Renal cortex interstitium (tissue), 11 donors: ENCODE measurements at regions not wholly inside any gene's neighbourhood (a gene's known extent, or its start where the extent isn't known, plus 50 kb on each side); places are given as distances from the start of the nearest gene placed in this dataset.
"Not testable (repeated sequence)": the region's sequence is repeated elsewhere in the genome, so short reads cannot be mapped to it uniquely, and the experiment has no call there.

Experiments used
- DNase-seq, 11 donors: peaks; one replicate each; pipeline ENCODE4 v3.0.0-alpha.2; 2013; ENCODE audit warnings: low read depth in 9 of 11, low spot score in 4 of 11; ENCODE audit errors: extremely low read depth in 1 of 11

DNA sequence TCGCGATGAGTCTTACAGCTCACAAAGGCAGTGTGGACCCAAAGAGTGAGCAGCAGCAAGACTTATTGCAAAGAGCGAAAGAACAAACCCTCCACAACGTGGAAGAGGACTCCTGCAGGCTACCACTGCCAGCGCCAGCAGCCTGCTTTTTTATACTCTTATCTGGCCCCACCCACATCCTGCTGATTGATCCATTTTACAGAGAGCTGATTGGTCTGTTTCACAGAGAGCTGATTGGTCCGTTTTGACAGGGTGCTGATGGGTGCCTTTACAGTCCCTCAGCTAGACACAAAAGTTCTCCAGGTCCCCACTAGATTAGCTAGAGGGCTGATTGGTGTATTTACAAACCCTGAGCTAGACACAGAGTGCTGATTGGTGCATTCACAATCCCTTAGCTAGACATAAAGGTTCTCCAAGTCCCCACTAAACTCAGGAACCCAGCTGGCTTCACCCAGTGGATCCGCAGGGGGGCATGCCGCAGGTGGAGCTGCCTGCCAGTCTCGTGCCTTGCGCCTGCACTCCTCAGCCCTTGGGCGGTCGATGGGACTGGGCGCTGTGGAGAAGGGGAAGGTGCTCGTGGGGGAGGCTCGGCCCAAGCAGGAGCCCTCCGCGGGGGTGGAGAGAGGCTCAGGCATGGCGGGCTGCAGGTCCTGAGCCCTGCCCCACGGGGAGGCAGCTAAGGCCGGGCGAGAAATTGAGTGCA, 75.7 kb downstream of the QDPR start:
- DNase-seq, result not testable (repeated sequence)

DNA sequence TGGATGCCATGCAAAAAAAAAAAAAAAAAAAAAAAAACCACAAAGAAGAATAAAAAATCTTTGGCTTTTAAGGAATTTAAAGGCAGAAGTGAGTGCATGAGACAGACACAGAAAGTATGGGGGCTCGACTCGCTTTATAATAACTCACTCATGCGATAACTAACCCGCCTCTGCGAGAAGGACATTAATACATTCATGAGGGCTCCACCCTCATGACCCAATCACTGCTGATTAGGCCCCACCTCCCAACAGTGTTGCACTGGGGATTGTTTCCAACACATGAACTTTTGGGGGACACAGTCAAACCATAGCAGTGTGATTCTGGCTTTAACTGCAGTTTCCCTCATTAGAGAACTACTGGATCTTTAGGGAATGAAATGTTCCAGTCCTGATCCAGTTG, 78.1 kb downstream of the QDPR start:
- no peak for DNase-seq

DNA sequence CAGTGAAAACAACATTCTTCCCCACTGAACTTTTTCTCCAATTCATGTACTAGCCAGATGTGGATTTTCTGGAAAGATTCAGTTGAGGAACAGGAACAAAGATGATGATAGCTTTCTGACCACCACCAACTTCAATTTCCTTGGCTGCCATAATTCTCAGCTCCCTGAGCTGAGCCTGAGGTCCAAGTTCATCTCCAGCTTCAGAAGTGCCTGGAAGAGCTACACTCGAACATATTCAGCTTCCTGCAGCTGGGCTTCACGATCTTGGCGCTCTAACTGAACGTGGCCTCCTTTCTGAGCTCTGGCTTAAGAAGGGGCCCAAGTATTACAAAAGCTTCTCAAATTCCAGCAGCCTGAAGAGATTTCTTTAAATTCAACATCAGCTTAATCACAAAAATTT, 83.9 kb downstream of the QDPR start:
- no peak for DNase-seq

DNA sequence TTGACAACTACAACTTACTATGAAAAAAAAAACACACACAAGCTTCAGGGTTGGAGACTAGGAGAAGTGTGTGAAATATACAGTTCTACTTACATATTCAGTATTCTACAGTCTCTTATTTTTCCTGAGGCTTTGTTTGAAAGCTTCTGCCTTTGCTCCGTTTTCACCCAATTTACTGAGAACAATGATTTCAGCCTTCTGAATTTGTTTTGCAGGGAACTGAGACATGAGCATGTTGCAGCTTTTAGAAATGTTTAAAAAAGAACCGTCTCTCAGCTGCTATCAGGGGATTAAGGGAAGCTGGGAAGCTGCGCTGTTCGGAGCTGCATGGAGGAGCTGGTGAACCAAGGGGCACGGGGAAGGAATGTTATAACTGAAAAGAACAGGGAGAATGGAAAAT, 85.7 kb downstream of the QDPR start:
- no peak for DNase-seq

DNA sequence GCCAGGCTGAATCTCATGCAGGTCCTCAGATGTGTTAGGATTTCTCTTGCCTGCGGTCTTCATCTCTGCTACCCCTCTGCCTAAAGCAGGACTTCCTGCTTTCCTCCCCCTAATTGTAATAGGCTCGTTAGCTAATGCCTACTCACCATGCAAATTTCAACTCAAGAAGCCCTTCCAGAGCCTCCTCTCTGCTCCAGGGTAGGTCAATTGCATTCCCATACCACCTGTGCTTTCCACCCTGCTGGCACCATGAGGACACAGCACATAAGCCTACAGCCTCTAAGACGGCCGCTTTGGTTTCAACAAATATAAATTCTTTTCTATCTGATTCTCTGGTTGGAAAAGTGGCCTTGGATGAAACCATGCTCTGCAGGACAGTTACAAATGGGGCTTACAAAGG, 93.9 kb downstream of the QDPR start:
- no peak for DNase-seq

DNA sequence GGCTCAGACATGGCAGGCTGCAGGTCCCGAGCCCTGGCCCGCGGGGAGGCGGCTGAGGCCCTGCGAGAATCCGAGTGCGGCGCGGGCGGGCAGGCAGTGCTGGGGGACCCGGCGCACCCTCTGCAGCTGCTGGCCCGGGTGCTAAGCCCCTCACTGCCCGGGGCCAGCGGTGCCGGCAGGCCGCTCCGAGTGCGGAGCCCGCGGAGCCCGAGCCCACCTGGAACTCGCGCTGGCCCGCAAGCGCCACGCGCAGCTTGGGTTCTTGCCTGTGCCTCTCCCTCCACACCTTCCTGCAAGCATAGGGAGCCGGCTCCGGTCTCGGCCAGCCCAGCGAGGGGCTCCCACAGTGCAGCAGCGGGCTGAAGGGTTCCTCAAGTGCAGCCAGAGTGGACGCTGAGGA, 97.5 kb downstream of the QDPR start:
- no peak for DNase-seq

DNA sequence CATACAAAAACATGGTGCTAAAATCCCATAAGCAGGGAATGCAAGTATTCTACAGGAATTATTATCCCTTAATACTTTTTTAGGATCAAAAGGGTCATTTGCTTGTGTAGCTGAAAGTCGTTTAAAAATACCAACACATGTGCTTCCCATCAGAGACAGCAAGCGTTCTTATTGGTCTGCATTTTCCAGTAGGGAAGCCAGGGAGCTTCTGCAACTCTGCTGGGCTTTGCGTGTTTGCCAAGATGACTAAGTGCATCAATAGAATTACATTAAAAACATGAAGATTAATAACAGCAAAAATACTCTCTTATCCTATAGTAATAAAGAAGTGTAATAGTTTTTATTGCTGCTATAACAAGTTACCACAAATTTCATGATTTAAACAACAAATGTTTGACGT, 111.2 kb downstream of the QDPR start:
- DNase-seq, result no peak

DNA sequence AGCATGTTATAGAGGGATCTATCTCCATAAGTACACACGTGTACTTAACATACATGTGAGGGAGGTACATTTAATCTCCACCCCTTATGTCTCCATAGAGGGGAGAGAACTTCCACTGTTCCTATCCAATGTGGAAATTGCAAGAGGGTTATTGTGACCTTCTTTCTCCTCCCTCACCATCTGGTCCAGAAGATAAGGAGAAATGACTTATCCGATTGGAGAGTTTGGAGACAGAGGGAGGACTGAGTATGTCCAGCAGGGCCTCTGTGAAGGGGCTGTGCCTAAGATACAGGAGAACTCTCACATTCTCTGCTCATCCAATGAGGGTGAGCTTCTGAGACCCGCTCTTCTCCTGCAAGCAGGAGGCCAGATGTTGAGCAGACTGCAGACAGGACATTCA, 113.1 kb downstream of the QDPR start:
- DNase-seq, result no peak

DNA sequence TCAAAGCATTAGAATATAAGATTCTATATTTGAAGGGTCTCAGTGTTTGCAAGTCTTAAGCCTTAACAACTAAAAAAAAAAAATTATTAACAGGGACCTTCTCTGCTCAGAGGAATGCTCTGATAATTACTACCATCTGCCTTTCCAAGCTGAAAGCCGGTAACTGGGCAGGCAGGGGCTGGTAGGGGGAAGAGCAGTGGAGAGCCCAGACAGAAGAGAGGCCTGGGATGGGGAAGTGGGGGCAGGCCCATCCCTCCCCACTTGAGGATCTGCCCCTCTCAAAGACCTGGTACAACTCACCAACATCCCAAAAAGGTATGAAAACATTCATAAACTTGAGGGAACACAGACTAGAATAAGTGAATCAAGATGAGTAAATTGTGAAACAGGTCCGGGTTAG, 113.9 kb downstream of the QDPR start:
- DNase-seq, result no peak

DNA sequence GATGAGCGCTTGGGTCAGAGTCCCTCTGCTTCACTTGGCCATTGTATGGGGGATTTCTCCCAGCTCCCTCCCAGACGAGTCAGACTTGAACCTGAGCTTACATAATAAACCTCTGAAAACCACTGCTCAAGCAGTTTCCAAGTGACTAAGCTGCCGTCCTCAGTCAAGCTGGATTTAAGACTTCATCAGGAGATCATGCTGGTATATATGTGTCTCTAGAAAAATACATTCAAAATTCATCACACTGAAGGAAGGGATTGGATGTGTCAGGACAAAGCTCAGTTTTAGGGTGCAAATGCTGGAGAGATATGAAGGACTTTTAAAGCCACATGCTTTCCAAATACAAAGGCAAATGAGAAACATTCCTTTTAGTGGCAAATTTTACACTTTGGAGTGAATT, 114.3 kb downstream of the QDPR start:
- no peak for DNase-seq

DNA sequence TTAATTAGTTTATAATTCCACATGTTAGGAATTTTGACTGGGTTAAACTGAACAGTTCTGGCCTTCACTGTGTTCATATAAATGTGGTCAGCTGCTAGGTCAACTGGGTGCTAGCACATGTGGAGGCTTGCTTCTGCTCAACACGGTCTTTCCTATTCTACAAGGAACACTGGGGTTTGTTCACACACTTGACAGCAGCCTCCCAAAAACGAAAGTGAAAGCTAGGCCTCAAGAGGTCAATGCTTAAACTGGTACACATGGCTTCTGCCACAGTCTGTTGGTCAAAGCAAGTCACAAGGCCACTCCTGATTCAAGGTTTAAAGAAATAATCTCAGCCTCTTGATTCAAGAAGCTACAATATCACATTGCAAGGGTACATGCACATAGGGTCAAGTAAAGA, 126.5 kb downstream of the QDPR start:
- peak in 1 of 11 donors; percentile 20 for DNase-seq

DNA sequence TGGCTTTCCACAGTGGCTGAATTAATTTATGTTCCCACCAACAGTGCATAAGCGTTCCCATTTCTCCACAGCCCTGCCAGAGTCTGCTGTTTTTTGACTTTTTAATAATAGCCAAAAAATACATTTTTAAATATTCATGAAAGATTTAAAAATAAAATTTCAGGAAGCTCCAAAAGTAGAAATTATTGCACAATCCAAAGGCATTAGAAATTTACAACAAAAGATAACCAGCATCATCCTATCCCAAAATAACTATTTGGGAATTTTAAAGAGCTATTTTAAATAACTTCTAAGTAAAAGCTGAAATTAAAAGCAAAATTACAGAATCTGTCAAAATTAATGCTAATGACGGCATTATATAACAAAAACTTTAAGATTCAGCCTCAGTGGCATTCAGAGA, 131.5 kb downstream of the QDPR start:
- DNase-seq, result no peak

DNA sequence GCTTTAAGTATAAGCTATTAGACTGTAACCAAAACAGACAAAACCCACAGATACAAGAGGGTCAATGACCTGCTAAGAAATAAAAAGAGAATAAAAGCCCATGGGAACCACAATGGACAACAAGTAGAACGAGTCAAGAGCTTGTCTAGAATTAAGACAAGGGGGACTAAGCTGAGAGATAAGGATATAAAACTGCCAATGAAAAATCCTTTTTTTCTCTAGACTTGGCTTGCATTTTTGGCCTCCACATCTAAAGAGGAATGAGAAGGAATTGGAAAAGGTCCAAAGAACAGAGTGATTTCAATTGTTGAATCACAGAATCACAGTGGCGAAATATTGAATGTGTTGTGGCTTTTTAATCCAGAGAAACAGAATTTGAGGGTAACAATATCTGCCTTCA, 135.7 kb downstream of the QDPR start:
- peak in 2 of 11 donors; percentile 18 to 24 for DNase-seq

DNA sequence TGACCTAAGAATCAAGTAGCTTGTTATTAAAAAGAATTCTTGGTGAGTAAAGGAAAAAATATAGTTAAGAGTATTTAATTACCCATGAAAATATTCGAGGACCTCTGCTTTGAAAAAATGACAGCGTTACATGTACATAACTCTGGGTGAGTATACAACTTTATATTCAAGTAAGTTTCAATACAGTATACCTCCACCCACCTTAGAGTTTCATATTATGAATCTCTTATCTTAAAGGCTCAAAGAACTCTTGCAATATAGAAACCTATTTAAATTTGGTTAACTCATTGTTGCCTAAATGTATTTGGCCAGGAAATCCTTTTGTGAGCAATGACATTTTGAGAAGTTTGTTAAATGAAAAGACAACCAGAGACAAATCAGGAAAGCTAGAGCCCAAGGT, 138.2 kb downstream of the QDPR start:
- DNase-seq, result no peak

DNA sequence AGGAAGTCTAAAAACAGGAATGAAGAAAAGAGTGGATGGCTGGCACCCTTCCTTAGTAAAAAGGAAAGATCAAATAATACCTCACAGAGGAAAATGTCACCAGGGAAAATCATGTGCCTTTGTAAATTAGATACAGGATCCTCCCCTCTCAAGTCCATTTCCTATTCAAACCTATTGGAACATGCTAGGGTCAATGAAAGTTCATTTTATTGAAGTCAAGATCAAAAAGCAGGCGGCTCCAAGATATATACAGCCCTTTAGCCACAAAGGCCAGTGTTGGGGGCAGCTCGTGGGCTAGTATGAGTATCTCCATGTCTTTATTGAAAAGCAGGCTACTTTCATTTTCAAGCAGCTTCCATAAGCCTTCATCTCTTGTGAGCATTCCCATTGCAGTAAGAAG, 141.1 kb downstream of the QDPR start:
- no peak for DNase-seq

DNA sequence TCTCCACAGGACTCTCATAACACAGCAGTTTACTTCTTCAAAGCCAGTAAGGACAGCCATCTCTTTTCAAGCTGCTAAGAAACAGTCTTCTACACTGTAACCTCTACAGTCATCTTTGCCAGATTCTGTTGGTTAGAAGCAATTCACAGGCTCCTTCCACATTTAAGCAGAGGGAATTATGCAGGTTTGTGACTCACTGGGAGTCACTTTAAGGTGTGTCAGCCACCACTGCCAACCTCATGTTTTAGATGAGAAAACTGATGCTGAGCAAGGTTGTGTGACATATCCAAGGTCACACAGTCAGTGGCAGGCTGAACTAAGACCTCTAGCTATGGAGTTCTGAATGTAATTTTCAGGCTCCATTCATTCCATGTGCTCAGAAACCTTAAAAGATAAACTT, 143.5 kb downstream of the QDPR start:
- no peak for DNase-seq

DNA sequence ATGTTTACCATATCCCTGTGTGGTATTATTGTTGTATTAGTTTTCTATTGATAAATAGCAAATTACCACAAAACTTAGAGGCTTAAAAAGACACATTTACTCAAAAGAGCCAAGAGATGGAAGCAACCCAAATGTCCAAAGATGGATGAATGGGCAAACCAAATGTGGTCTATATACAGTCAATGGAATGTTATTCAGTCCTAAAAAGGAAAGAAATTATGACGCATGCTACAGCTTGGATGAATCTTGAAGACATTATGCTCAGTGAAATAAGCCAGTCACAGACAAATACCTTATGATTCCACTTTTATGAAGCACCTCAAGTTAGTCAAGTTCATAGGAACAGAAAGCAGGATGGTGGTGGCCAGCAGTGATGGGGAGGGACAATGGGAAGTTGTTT, 144.7 kb downstream of the QDPR start:
- DNase-seq, result no peak

DNA sequence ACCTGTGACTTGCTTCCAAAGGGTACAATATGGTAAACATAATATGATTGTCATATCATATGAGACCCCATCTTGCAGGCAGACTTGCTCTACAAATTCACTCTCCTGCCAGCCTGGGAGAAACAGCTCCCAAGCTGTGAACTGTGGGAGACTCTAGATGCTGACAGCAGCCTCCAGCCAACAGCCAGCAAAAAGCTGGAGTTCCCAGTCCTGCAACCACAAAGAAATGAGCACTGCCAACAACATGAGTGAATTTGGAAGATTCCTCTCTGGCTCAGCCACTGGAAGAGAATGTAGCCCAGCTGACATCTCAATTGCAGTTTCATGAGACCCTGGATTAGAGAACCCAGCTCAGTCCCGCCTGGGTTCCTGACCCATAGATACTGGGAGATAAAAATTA, 145.4 kb downstream of the QDPR start:
- DNase-seq, result no peak

DNA sequence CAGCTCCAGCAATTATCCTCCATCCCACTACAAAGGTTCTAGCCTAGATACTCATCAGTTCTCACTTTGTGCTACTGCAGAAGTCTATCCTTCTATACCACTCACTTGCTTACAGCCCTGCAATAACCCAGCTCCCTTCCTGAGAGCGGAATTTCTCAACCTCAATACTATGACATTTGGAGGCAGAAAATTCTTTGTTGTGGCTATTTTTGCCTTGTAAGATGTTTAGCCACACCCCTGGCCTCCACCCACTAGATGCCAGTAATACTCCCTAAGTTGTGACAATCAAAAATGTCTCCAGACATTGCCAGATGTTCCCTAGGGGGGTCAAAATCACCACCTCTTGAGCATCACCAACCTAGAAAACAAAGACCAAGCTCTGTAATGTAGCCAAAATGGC, 149.5 kb downstream of the QDPR start:
- DNase-seq, result no peak

DNA sequence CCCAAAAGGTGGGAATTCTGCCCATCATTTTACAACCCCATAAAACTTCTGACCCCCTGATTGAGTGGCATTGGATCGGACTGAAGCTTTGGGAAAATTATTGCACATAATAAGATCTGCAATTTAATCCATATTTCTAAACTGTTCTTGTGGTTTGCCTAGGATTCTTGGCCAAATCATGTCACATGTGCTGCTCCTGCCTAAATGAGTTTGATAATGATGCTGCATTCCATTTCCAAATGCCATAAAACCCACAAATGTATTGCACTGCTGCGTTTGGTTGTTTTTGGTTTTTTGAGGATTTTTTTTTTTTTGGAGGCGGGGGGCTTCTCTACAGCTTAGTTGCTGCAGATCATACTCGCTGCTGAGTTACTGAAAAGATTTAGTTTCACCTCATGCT, 153.6 kb downstream of the QDPR start:
- no peak for DNase-seq

DNA sequence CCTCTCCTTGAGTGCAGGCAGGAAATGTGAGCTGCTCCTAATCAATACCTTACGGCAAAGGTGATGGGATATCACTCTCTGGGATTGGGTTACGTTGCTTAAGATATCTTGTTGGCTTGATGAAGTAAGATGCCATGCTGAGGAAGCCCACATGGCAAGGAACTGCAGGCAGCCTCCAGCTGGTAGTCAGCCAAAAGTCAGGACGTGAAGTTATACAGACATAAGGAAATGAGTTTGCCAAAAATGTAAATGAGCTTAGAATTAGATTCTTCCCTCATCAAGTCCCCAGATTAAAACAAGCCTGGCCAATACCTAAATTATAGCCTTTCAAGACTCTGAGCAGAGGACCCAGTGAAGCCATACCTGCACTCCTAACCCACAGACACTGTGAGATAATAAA, 155.0 kb downstream of the QDPR start:
- no peak for DNase-seq

DNA sequence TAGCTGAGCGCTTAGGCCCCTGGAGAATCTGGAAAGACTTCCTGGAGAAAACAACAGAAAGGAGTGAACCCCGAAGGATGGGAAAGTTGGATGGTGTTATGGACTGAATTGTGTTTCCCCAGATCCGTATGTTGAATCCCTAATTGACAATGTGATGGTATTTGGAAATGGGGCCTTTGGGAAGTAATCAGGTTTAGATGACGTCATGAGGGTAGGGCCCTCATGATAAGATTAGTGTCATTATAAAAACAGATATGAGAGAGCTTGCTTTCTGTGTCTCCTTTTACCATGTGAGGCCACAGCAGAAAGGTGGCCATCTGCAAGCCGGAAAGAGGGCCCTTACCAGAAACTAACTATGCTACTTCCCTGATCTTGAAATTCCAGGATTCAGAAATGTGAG, 159.5 kb downstream of the QDPR start:
- no peak for DNase-seq
